Right lobe of liver (tissue), 6 donors: ENCODE measurements at regions not wholly inside any gene's neighbourhood (a gene's known extent, or its start where the extent isn't known, plus 50 kb on each side); places are given as distances from the start of the nearest gene placed in this dataset.

ENCODE experiments used
- ATAC-seq, 4 donors: fragments of 200-7000 bp; cut with Tn5 transposase; one replicate each; pipeline ENCODE4 v1.9.1; 2020; ENCODE audit warnings: mild to moderate bottlenecking in 4 of 4, moderate library complexity in 4 of 4
- DNase-seq, 3 donors: peaks; one replicate each; pipeline ENCODE4 v3.0.0-alpha.2; 2020
- H3K27ac ChIP-seq, 3 donors: fragments of 200-600 bp; one replicate each; pipeline ENCODE4 v1.8.0; 2022
- H3K27me3 ChIP-seq, 2 donors: fragments of 200-600 bp; one replicate each; pipeline ENCODE4 v1.8.0; 2022
- H3K36me3 ChIP-seq, 4 donors: fragments of 200-600 bp; sonication (generic) in 1 of 4; one replicate each; pipeline versions ENCODE4 v1.5.1 to v1.8.0; 2017 to 2022; ENCODE audit warnings: control low read depth in 1 of 4
- H3K4me1 ChIP-seq, 4 donors: fragments of 200-600 bp; sonication (generic) in 1 of 4; one replicate each; pipeline versions ENCODE4 v1.5.1 to v1.8.0; 2017 to 2022; ENCODE audit warnings: control low read depth in 1 of 4
- H3K4me3 ChIP-seq, 3 donors: fragments of 200-600 bp; one replicate each; pipeline ENCODE4 v1.8.0; 2022
- H3K9me3 ChIP-seq, 4 donors: fragments of 200-600 bp; sonication (generic) in 1 of 4; one replicate each; pipeline versions ENCODE4 v1.5.1 to v1.8.0; 2017 to 2022; ENCODE audit warnings: control low read depth in 1 of 4
- POLR2A ChIP-seq: fragments of 450-650 bp; IDR thresholded peaks from one replicate; pipeline ENCODE4 v1.6.1; 2017; ENCODE audit warnings: antibody characterized with exemption, mild to moderate bottlenecking
- WGBS: methylation state at CpG from one replicate; pipeline ENCODE4 v1.1.6; 2018; ENCODE audit warnings: low coverage, low lambda C conversion rate; ENCODE audit not compliant: insufficient coverage; ENCODE audit errors: missing lambda C conversion rate; 5-methylcytosine and 5-hydroxymethylcytosine counted together
- intact Hi-C, 2 donors: fragments of 100-400 bp; cut with DNase I; formaldehyde crosslinking; loops; one replicate each; pipeline versions ENCODE4 v1.11.2 to v1.14.1; 2022
- TF ChIP-seq, protein P1 (sequence below), 4 donors: fragments of 200-600 bp in 3 of 4; fragments of 450-650 bp in 1 of 4; IDR thresholded peaks; one replicate each; pipeline versions ENCODE4 v1.5.1 to v1.8.0; 2016 to 2022; ENCODE audit warnings: antibody characterized with exemption in 4 of 4, mild to moderate bottlenecking in 2 of 4
- donor health status: DM: no; HTN: yes; CAD: no.
- donor health status: DM: no; HTN: no; CAD: no.
- donor health status: DM: no; HTN: no; CAD: no.
- donor health status: DM: no; HTN: yes; CAD: no.
- donor health status: DM: no; HTN: yes; CAD: no.

DNA sequence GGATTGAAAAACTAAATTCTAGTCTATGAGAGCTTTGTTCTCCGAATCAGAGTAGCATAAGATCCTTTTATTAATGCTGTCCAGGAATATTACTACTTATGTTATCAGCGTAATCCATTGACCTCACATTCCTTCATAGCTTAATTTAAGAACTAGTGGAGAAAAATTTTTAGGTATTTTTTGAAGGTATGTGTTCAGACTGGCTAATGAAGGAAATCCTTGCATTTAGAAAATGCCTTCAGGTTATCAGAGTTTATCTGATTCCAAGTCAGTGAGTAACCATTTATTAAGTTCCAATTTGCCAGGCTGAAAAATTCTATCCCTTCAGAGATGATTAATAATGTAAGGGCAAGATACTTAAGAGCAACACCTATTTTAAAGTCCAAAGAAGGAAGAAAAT, 338.2 kb upstream of the B3GALT2 start:
- no peak overlapping the region for H3K4me3 ChIP-seq
- no peaks in the 10 kb centered on the region for H3K36me3 ChIP-seq
- H3K4me1 ChIP-seq = peaks cover 0 to 5% (median 0%) of the 10 kb centered on the region in 4 donors
- H3K27me3 ChIP-seq = no peaks in the 10 kb centered on the region
- TF ChIP-seq, protein P1, sequence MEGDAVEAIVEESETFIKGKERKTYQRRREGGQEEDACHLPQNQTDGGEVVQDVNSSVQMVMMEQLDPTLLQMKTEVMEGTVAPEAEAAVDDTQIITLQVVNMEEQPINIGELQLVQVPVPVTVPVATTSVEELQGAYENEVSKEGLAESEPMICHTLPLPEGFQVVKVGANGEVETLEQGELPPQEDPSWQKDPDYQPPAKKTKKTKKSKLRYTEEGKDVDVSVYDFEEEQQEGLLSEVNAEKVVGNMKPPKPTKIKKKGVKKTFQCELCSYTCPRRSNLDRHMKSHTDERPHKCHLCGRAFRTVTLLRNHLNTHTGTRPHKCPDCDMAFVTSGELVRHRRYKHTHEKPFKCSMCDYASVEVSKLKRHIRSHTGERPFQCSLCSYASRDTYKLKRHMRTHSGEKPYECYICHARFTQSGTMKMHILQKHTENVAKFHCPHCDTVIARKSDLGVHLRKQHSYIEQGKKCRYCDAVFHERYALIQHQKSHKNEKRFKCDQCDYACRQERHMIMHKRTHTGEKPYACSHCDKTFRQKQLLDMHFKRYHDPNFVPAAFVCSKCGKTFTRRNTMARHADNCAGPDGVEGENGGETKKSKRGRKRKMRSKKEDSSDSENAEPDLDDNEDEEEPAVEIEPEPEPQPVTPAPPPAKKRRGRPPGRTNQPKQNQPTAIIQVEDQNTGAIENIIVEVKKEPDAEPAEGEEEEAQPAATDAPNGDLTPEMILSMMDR (IDR thresholded peaks at IDR 0.05) = no peak
- TF ChIP-seq POLR2A = no peak
- 100% methylated on average over 2 of the region's 2 CpGs for WGBS
- DNase-seq (no peak), ATAC-seq (no peak)
- H3K9me3 ChIP-seq = no peaks in the 10 kb centered on the region
- intact Hi-C loops = no loop called here
- H3K27ac ChIP-seq = no peak overlapping the region

DNA sequence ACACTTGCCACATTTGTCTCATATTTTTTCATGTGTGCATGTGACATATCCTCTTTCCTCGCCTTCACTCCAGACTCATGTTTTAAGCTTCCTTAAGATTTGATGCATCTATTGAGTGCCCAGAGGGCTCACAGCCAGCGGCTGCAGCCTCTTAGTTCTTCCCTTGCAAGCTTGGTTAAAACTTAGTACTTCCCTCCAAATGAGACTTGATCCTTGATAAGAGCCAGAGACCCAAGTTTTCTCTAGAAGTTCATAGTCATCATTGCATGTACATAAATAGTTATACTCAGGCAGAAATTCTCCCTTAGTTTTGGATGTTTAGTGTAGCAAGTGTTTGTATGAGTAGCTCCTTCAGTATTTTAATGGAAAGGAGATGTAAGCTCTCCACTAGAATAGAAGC, 337.6 kb upstream of the B3GALT2 start:
- intact Hi-C loops = no loop called here
- Histone ChIP-seq H3K9me3 (no peaks in the 10 kb centered on the region), H3K4me1 (peaks cover 0 to 5% (median 0%) of the 10 kb centered on the region in 4 donors), H3K27me3 (no peaks in the 10 kb centered on the region), H3K27ac (no peak overlapping the region), H3K4me3 (no peak overlapping the region), H3K36me3 (no peaks in the 10 kb centered on the region)
- DNase-seq (no peak), ATAC-seq (no peak)
- WGBS = 85% methylated on average over 2 of the region's 2 CpGs
- TF ChIP-seq, protein P1 (IDR thresholded peaks at IDR 0.05) = no peak
- TF ChIP-seq POLR2A = no peak

DNA sequence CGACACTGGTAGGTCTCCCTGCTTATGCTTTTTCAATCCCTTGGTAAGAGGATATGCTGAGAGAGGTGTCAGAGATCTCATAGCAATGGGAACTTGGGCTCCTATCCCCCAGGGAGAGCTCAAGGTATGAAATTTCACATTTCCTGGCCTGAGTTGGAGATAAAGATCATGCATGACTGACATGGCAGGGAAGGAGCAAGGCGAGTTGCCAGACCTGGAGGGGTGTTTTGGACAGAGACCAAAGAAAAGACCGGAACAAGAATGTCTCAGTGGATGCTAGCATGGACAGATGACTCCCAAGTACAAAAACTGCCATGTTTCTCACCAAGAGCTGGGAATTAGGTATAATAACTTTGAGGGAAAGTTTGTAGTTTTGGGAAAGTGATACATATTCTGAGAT, 334.1 kb upstream of the B3GALT2 start:
- intact Hi-C loops = no loop called here
- 74% methylated on average over 3 of the region's 3 CpGs for WGBS
- Histone ChIP-seq H3K27ac (no peak overlapping the region), H3K9me3 (no peaks in the 10 kb centered on the region), H3K4me1 (peaks cover 0 to under 1% (median 0%) of the 10 kb centered on the region in 4 donors), H3K4me3 (no peak overlapping the region), H3K36me3 (no peaks in the 10 kb centered on the region), H3K27me3 (no peaks in the 10 kb centered on the region)
- no peak for TF ChIP-seq POLR2A
- TF ChIP-seq, protein P1 (IDR thresholded peaks at IDR 0.05) = no peak
- no peak for DNase-seq
- no peak for ATAC-seq

DNA sequence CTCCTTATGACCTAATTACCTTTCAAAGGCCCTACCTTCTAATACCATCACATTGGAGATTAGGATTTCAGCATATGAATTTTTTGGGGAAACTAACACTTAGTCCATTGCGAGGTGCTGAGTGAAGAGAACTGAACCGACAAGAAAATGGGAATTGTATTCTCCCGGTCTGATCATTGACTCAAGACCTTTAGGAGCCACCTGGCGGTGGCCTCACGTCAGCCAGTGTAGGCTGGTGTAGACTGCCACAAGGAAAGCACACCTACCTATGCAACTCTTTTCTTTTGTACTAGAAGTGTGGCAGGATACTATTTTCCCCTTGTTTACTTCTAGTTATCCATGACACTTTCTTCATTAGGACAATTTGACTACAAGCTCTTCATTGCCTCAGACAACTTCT, 333.5 kb upstream of the B3GALT2 start:
- no peaks in the 10 kb centered on the region for H3K36me3 ChIP-seq
- intact Hi-C loops = no loop called here
- H3K27me3 ChIP-seq = no peaks in the 10 kb centered on the region

More for the DNA sequence above, 333.5 kb upstream of the B3GALT2 start:
- Histone ChIP-seq H3K4me1 (no peaks in the 10 kb centered on the region), H3K9me3 (no peaks in the 10 kb centered on the region), H3K27ac (no peak overlapping the region), H3K4me3 (no peak overlapping the region)
- TF ChIP-seq POLR2A = no peak
- TF ChIP-seq, protein P1 (IDR thresholded peaks at IDR 0.05) = no peak
- 98% methylated on average over 5 of the region's 5 CpGs for WGBS
- DNase-seq (no peak), ATAC-seq (no peak)
